K562 (cell line): ENCODE measurements at regions not wholly inside any gene's neighbourhood (a gene's known extent, or its start where the extent isn't known, plus 50 kb on each side); places are given as distances from the start of the nearest gene placed in this dataset.

Experiments used
- ATAC-seq: fragments of 200-7000 bp; cut with Tn5 transposase; 3 replicates; pipeline ENCODE4 v1.9.1; 2020; ENCODE audit warnings: moderate library complexity
- BruUV-seq: library from RNA; stranded (reverse); fragments of 400-500 nt; replicated peaks from 2 replicates; lab custom pipeline; 2021; lab: Mats Ljungman, UMichigan
- CTCF ChIA-PET: fragments of 300-600 bp; formaldehyde crosslinking; extraction: SDS; loops from one replicate; lab custom pipeline; 2021; ENCODE audit warnings: low intra/inter-chr PET ratio; lab: Yijun Ruan, JAX
- POLR2A ChIA-PET: fragments of 300-600, 350-650 bp; sonication (Branson Sonifier 250); formaldehyde crosslinking; extraction: SDS; loops from one replicate; lab custom pipeline; 2021; ENCODE audit warnings: antibody characterized with exemption, inconsistent platforms; lab: Yijun Ruan, JAX
- DNase-seq, 4 experiments: peaks; one replicate each; pipeline versions ENCODE4 v3.0.0 to v3.0.0-alpha.2; 2011 to 2018; ENCODE audit warnings: low spot score in 3 of 4, mixed read lengths in 3 of 4; ENCODE audit errors: extremely low read depth in 1 of 4
- FAIRE-seq: peaks from 2 replicates; lab custom pipeline; 2011; peaks lifted over from hg19 to GRCh38; lab: Jason Lieb, UNC
- H2AFZ ChIP-seq: 2 replicates; pipeline ENCODE4 v1.6.0; 2011; ENCODE audit warnings: low read depth, low read length, control low read depth, inconsistent platforms
- H3K27ac ChIP-seq: fragments of 200-600 bp; 3 replicates; pipeline ENCODE4 v1.8.0; 2011; ENCODE audit warnings: low read depth, mild to moderate bottlenecking, control low read depth, inconsistent platforms, low read length, moderate library complexity, mixed read lengths; ENCODE audit errors: extremely low read depth
- H3K27me3 ChIP-seq, 2 experiments: fragments of 300-600 bp in 1 of 2; 2 replicates in 1 of 2; 3 replicates in 1 of 2; pipeline versions ENCODE4 v1.6.0 to v1.8.0; 2011; ENCODE audit warnings: inconsistent platforms in 2 of 2, low read length in 2 of 2, mild to moderate bottlenecking in 1 of 2, mixed read lengths in 1 of 2, moderate library complexity in 1 of 2; ENCODE audit not compliant: control insufficient read depth in 2 of 2, insufficient read depth in 2 of 2
- H3K36me3 ChIP-seq: fragments of 300-600 bp; 3 replicates; pipeline ENCODE4 v1.8.0; 2011; ENCODE audit warnings: mild to moderate bottlenecking, low read length, inconsistent platforms; ENCODE audit not compliant: control insufficient read depth, insufficient read depth
- H3K4me1 ChIP-seq, 2 experiments: fragments of 200-600 bp in 1 of 2; replicated peaks in 1 of 2; 2 replicates in 1 of 2; 3 replicates in 1 of 2; pipeline versions ENCODE4 v1.5.1 to v1.8.0; 2011; ENCODE audit warnings: inconsistent platforms in 2 of 2, low read length in 2 of 2, mild to moderate bottlenecking in 1 of 2, mixed read lengths in 1 of 2, moderate library complexity in 1 of 2; ENCODE audit not compliant: control insufficient read depth in 2 of 2, insufficient read depth in 2 of 2
- H3K4me2 ChIP-seq: 2 replicates; pipeline ENCODE4 v1.6.1; 2011; ENCODE audit warnings: low read length, control low read depth, inconsistent platforms, mixed read lengths; ENCODE audit not compliant: insufficient read depth
- H3K4me3 ChIP-seq: fragments of 200-600 bp; sonication (generic), shearing (Covaris generic); 2 replicates; pipeline ENCODE4 v1.5.1; 2016; ENCODE audit warnings: control low read depth, inconsistent platforms
- H3K79me2 ChIP-seq: fragments of 200-600 bp; 3 replicates; pipeline ENCODE4 v1.8.0; 2011; ENCODE audit warnings: low read length, inconsistent platforms; ENCODE audit not compliant: control insufficient read depth, insufficient read depth
- H3K9ac ChIP-seq, 2 experiments: 2 replicates each; pipeline versions ENCODE4 v1.6.0 to v1.6.1; 2011; ENCODE audit warnings: low read depth in 2 of 2, low read length in 2 of 2, control low read depth in 1 of 2, inconsistent platforms in 1 of 2, mild to moderate bottlenecking in 1 of 2, mixed read lengths in 1 of 2; ENCODE audit not compliant: insufficient read depth in 1 of 2
- H3K9me1 ChIP-seq: one replicate; pipeline ENCODE4 v1.6.0; 2011; ENCODE audit warnings: inconsistent platforms, mild to moderate bottlenecking, low read length, moderate library complexity; ENCODE audit not compliant: control insufficient read depth, insufficient read depth
- H3K9me3 ChIP-seq: replicated peaks from 2 replicates; pipeline ENCODE4 v1.5.1; 2011; ENCODE audit warnings: low read depth, low read length, inconsistent platforms; ENCODE audit not compliant: control insufficient read depth, insufficient read depth
- H4K20me1 ChIP-seq: replicated peaks from 2 replicates; pipeline ENCODE4 v1.6.1; 2011; ENCODE audit warnings: low read length, inconsistent platforms, mixed read lengths; ENCODE audit not compliant: control insufficient read depth, insufficient read depth
- ADNP ChIP-seq: fragments of 200-800 bp; sonication (Bioruptor generic); IDR thresholded peaks from 2 replicates; pipeline ENCODE4 v1.6.1; 2016; ENCODE audit warnings: missing genetic modification characterization, missing compliant biosample characterization
- ATF1 ChIP-seq, 2 experiments: fragments of 450-650 bp in 1 of 2; IDR thresholded peaks; 2 replicates each; pipeline ENCODE4 v1.6.1; 2016; ENCODE audit warnings: missing compliant biosample characterization in 1 of 2, missing genetic modification characterization in 1 of 2
- DPF2 ChIP-seq: fragments of 450-650 bp; IDR thresholded peaks from 2 replicates; pipeline ENCODE4 v1.6.1; 2016
- ESRRA ChIP-seq: fragments of 450-650 bp; IDR thresholded peaks from 2 replicates; pipeline ENCODE4 v1.6.1; 2014; ENCODE audit warnings: low read depth, mild to moderate bottlenecking, moderate library complexity, borderline replicate concordance
- HDAC6 ChIP-seq: IDR thresholded peaks from 2 replicates; pipeline ENCODE4 v1.6.1; 2012; ENCODE audit warnings: low read depth, mild to moderate bottlenecking, control low read depth, inconsistent platforms, low read length, moderate library complexity
- ZNF41 ChIP-seq: fragments of 250-450 bp; sonication (Bioruptor Pico); conservative IDR thresholded peaks from 2 replicates; pipeline ENCODE4 v1.4.0; 2020; ENCODE audit warnings: mild to moderate bottlenecking
- ZNF644 ChIP-seq: fragments of 200-800 bp; sonication (Bioruptor generic); IDR thresholded peaks from 2 replicates; pipeline ENCODE4 v1.6.1; 2016; ENCODE audit warnings: low read depth, missing genetic modification characterization, missing compliant biosample characterization
- in situ Hi-C: fragments of 300-500 bp; cut with MboI; formaldehyde crosslinking; loops from 4 replicates; pipeline ENCODE4 v1.15.0; 2018; ENCODE audit warnings: inconsistent platforms, mixed read lengths
- intact Hi-C: fragments of 100-400 bp; cut with micrococcal nuclease; formaldehyde crosslinking; loops from 2 replicates; pipeline ENCODE4 v1.14.2; 2022
- TF ChIP-seq, protein P1 (sequence below): fragments of 450-650 bp; IDR thresholded peaks from one replicate; pipeline ENCODE4 v1.6.1; 2018; ENCODE audit warnings: mild to moderate bottlenecking, moderate library complexity; ENCODE audit not compliant: partially characterized antibody
- TF ChIP-seq, protein P2 (sequence below), 2 experiments: fragments of 450-650 bp in 1 of 2; IDR thresholded peaks; 2 replicates each; pipeline ENCODE4 v1.6.1; 2011 to 2017; ENCODE audit warnings: low read depth in 2 of 2, antibody characterized with exemption in 1 of 2, borderline replicate concordance in 1 of 2, low read length in 1 of 2, mild to moderate bottlenecking in 1 of 2, mixed read lengths in 1 of 2; ENCODE audit not compliant: control insufficient read depth in 1 of 2
- TF ChIP-seq, protein P3 (sequence below): sonication (generic); formaldehyde crosslinking; IDR thresholded peaks from 2 replicates; pipeline ENCODE4 v1.8.0; 2022; ENCODE audit warnings: mild to moderate bottlenecking, low read depth, missing genetic modification reagents
- TF ChIP-seq, protein P4 (sequence below): fragments of 250-450 bp; sonication (Bioruptor Pico); IDR thresholded peaks from 2 replicates; pipeline ENCODE4 v1.8.0; 2021; ENCODE audit warnings: mild to moderate bottlenecking, moderate library complexity
- TF ChIP-seq, protein P5 (sequence below): fragments of 450-650 bp; IDR thresholded peaks from 2 replicates; pipeline ENCODE4 v1.6.1; 2016; ENCODE audit warnings: missing biosample characterization, missing genetic modification characterization
- TF ChIP-seq, protein P6 (sequence below): fragments of 450-650 bp; IDR thresholded peaks from 2 replicates; pipeline ENCODE4 v1.6.1; 2017; ENCODE audit warnings: antibody characterized with exemption

DNA sequence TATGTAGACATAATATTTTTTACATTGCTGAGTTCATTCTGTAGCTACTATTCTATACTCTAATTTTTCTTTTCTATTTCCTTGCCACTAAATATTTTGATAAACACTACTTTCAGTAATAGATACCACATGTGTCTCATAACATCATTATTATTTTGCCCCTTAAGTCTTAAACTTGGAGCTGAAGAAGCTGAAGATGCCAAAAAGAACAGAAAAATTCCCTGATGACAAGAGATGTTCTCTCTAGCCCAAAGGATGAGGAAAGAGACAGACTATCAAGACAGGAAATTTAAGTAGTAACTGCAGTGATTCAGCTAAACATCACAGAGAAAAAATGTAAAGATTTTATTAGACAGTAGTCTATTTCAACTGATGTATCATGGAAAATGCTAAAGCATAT lies 322.0 kb upstream of the KLHL1 start:
- no peak for DNase-seq
- no peaks in the 10 kb centered on the region for H3K27me3 ChIP-seq
- in situ Hi-C loops (no loop called here), intact Hi-C loops (no loop called here)
- no peak overlapping the region for H3K4me2 ChIP-seq
- ChIA-PET POLR2A (no interaction called here), CTCF (no interaction called here)
- H2AFZ ChIP-seq = no peak overlapping the region
- no TSS peak for BruUV-seq
- H3K9me3 ChIP-seq = no peaks in the 10 kb centered on the region
- ATAC-seq = no peak
- no peak overlapping the region for H3K27ac ChIP-seq
- no peaks in the 10 kb centered on the region for H3K9me1 ChIP-seq
- H3K36me3 ChIP-seq = no peaks in the 10 kb centered on the region
- FAIRE-seq = no peak
- no peaks in the 10 kb centered on the region for H3K4me1 ChIP-seq
- no peaks in the 10 kb centered on the region for H4K20me1 ChIP-seq
- H3K9ac ChIP-seq = no peak overlapping the region
- no peaks in the 10 kb centered on the region for H3K79me2 ChIP-seq
- H3K4me3 ChIP-seq = no peak overlapping the region
- TF ChIP-seq ZNF644 (tag) (no peak), ZNF41 (CRISPR knock-in tag) (no peak), ADNP (tag) (no peak), DPF2 (no peak), ATF1 (CRISPR knock-in tag; IDR thresholded peaks at IDR 0.05) (no peak), ATF1 (tag; IDR thresholded peaks at IDR 0.05) (no peak), HDAC6 (no peak), ESRRA (no peak)
- TF ChIP-seq, protein P1, sequence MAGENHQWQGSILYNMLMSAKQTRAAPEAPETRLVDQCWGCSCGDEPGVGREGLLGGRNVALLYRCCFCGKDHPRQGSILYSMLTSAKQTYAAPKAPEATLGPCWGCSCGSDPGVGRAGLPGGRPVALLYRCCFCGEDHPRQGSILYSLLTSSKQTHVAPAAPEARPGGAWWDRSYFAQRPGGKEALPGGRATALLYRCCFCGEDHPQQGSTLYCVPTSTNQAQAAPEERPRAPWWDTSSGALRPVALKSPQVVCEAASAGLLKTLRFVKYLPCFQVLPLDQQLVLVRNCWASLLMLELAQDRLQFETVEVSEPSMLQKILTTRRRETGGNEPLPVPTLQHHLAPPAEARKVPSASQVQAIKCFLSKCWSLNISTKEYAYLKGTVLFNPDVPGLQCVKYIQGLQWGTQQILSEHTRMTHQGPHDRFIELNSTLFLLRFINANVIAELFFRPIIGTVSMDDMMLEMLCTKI = no peak
- TF ChIP-seq, protein P2, sequence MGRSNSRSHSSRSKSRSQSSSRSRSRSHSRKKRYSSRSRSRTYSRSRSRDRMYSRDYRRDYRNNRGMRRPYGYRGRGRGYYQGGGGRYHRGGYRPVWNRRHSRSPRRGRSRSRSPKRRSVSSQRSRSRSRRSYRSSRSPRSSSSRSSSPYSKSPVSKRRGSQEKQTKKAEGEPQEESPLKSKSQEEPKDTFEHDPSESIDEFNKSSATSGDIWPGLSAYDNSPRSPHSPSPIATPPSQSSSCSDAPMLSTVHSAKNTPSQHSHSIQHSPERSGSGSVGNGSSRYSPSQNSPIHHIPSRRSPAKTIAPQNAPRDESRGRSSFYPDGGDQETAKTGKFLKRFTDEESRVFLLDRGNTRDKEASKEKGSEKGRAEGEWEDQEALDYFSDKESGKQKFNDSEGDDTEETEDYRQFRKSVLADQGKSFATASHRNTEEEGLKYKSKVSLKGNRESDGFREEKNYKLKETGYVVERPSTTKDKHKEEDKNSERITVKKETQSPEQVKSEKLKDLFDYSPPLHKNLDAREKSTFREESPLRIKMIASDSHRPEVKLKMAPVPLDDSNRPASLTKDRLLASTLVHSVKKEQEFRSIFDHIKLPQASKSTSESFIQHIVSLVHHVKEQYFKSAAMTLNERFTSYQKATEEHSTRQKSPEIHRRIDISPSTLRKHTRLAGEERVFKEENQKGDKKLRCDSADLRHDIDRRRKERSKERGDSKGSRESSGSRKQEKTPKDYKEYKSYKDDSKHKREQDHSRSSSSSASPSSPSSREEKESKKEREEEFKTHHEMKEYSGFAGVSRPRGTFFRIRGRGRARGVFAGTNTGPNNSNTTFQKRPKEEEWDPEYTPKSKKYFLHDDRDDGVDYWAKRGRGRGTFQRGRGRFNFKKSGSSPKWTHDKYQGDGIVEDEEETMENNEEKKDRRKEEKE (IDR thresholded peaks at IDR 0.05; ENCODE audit: borderline replicate concordance in 1 of 2, control insufficient read depth in 1 of 2, low read depth in 2 of 2, low read length in 1 of 2) = no peak
- TF ChIP-seq, protein P3, sequence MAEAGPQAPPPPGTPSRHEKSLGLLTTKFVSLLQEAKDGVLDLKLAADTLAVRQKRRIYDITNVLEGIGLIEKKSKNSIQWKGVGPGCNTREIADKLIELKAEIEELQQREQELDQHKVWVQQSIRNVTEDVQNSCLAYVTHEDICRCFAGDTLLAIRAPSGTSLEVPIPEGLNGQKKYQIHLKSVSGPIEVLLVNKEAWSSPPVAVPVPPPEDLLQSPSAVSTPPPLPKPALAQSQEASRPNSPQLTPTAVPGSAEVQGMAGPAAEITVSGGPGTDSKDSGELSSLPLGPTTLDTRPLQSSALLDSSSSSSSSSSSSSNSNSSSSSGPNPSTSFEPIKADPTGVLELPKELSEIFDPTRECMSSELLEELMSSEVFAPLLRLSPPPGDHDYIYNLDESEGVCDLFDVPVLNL (CRISPR knock-in tag) = no peak
- TF ChIP-seq, protein P4, sequence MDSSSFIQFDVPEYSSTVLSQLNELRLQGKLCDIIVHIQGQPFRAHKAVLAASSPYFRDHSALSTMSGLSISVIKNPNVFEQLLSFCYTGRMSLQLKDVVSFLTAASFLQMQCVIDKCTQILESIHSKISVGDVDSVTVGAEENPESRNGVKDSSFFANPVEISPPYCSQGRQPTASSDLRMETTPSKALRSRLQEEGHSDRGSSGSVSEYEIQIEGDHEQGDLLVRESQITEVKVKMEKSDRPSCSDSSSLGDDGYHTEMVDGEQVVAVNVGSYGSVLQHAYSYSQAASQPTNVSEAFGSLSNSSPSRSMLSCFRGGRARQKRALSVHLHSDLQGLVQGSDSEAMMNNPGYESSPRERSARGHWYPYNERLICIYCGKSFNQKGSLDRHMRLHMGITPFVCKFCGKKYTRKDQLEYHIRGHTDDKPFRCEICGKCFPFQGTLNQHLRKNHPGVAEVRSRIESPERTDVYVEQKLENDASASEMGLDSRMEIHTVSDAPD (CRISPR knock-in tag) = no peak
- TF ChIP-seq, protein P5, sequence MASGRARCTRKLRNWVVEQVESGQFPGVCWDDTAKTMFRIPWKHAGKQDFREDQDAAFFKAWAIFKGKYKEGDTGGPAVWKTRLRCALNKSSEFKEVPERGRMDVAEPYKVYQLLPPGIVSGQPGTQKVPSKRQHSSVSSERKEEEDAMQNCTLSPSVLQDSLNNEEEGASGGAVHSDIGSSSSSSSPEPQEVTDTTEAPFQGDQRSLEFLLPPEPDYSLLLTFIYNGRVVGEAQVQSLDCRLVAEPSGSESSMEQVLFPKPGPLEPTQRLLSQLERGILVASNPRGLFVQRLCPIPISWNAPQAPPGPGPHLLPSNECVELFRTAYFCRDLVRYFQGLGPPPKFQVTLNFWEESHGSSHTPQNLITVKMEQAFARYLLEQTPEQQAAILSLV = no peak
- TF ChIP-seq, protein P6, sequence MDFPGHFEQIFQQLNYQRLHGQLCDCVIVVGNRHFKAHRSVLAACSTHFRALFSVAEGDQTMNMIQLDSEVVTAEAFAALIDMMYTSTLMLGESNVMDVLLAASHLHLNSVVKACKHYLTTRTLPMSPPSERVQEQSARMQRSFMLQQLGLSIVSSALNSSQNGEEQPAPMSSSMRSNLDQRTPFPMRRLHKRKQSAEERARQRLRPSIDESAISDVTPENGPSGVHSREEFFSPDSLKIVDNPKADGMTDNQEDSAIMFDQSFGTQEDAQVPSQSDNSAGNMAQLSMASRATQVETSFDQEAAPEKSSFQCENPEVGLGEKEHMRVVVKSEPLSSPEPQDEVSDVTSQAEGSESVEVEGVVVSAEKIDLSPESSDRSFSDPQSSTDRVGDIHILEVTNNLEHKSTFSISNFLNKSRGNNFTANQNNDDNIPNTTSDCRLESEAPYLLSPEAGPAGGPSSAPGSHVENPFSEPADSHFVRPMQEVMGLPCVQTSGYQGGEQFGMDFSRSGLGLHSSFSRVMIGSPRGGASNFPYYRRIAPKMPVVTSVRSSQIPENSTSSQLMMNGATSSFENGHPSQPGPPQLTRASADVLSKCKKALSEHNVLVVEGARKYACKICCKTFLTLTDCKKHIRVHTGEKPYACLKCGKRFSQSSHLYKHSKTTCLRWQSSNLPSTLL = no peak
